WTC11 (cell line): ENCODE measurements at regions not wholly inside any gene's neighbourhood (a gene's known extent, or its start where the extent isn't known, plus 50 kb on each side); places are given as distances from the start of the nearest gene placed in this dataset.

Experiments
- ATAC-seq: fragments of 200-7000 bp; cut with Tn5 transposase; 2 replicates; pipeline ENCODE4 v1.10.0; 2021; ENCODE audit warnings: mild to moderate bottlenecking, moderate library complexity
- CTCF ChIA-PET: fragments of 300-600 bp; sonication (Branson Sonifier 250); formaldehyde crosslinking; loops from one replicate; lab custom pipeline; 2021; ENCODE audit warnings: antibody characterized with exemption; lab: Charles Lee
- POLR2A ChIA-PET: fragments of 350-600 bp; sonication (Branson Sonifier 250); formaldehyde crosslinking; loops from one replicate; lab custom pipeline; 2021; ENCODE audit warnings: antibody characterized with exemption; lab: Charles Lee
- DNase-seq: peaks from one replicate; pipeline ENCODE4 v3.0.0; 2021; ENCODE audit warnings: low spot score
- H3K27ac Mint-ChIP-seq: 2 replicates; pipeline ENCODE4 v1.8.0; 2021; ENCODE audit warnings: mixed read lengths
- H3K27me3 Mint-ChIP-seq: 2 replicates; pipeline ENCODE4 v1.8.0; 2021; ENCODE audit warnings: low read depth, mild to moderate bottlenecking, moderate library complexity, mixed read lengths
- H3K36me3 Mint-ChIP-seq: 2 replicates; pipeline ENCODE4 v1.8.0; 2021; ENCODE audit warnings: mixed read lengths
- H3K4me1 Mint-ChIP-seq: 2 replicates; pipeline ENCODE4 v1.8.0; 2022; ENCODE audit warnings: mixed read lengths
- H3K4me3 Mint-ChIP-seq: 2 replicates; pipeline ENCODE4 v1.8.0; 2021; ENCODE audit warnings: mild to moderate bottlenecking, moderate library complexity, mixed read lengths
- H3K9me3 Mint-ChIP-seq: 2 replicates; pipeline ENCODE4 v1.8.0; 2021; ENCODE audit warnings: mixed read lengths
- CBFB ChIP-seq: sonication (generic); formaldehyde crosslinking; IDR thresholded peaks from 2 replicates; pipeline ENCODE4 v1.8.1; 2022; ENCODE audit warnings: mild to moderate bottlenecking, low read depth, missing genetic modification reagents
- CREM ChIP-seq: sonication (generic); formaldehyde crosslinking; IDR thresholded peaks from 2 replicates; pipeline ENCODE4 v1.8.1; 2022; ENCODE audit warnings: mild to moderate bottlenecking, missing genetic modification reagents, moderate library complexity
- FOXJ3 ChIP-seq: sonication (generic); formaldehyde crosslinking; IDR thresholded peaks from 2 replicates; pipeline ENCODE4 v1.9.0; 2021; ENCODE audit warnings: missing genetic modification reagents, mild to moderate bottlenecking, borderline replicate concordance
- FOXK1 ChIP-seq: sonication (generic); formaldehyde crosslinking; IDR thresholded peaks from 2 replicates; pipeline ENCODE4 v1.8.0; 2022; ENCODE audit warnings: mild to moderate bottlenecking, moderate library complexity, missing genetic modification reagents
- MYBL2 ChIP-seq: sonication (generic); formaldehyde crosslinking; IDR thresholded peaks from 2 replicates; pipeline ENCODE4 v1.8.1; 2023; ENCODE audit warnings: mild to moderate bottlenecking, moderate library complexity, missing genetic modification reagents
- NFE2L1 ChIP-seq: sonication (generic); formaldehyde crosslinking; IDR thresholded peaks from 2 replicates; pipeline ENCODE4 v1.8.1; 2023; ENCODE audit warnings: missing genetic modification reagents
- NR2C2 ChIP-seq: sonication (generic); formaldehyde crosslinking; IDR thresholded peaks from 2 replicates; pipeline ENCODE4 v1.8.0; 2022; ENCODE audit warnings: mild to moderate bottlenecking, missing genetic modification reagents
- SMAD4 ChIP-seq: sonication (generic); formaldehyde crosslinking; IDR thresholded peaks from 2 replicates; pipeline ENCODE4 v1.8.0; 2022; ENCODE audit warnings: mild to moderate bottlenecking, missing genetic modification reagents
- TEAD4 ChIP-seq: sonication (generic); formaldehyde crosslinking; IDR thresholded peaks from 2 replicates; pipeline ENCODE4 v1.8.0; 2022; ENCODE audit warnings: mild to moderate bottlenecking, missing genetic modification reagents
- TP53 ChIP-seq: sonication (generic); formaldehyde crosslinking; IDR thresholded peaks from 2 replicates; pipeline ENCODE4 v1.8.1; 2023; ENCODE audit warnings: mild to moderate bottlenecking, missing genetic modification reagents
- TF ChIP-seq, protein P1 (sequence below): sonication (generic); formaldehyde crosslinking; IDR thresholded peaks from 2 replicates; pipeline ENCODE4 v1.8.1; 2023; ENCODE audit warnings: mild to moderate bottlenecking, missing genetic modification reagents, borderline replicate concordance
- TF ChIP-seq, protein P2 (sequence below): fragments of 250-450 bp; sonication (Bioruptor Pico); IDR thresholded peaks from 2 replicates; pipeline ENCODE4 v1.9.0; 2021; ENCODE audit warnings: mild to moderate bottlenecking, borderline replicate concordance
- TF ChIP-seq, protein P3 (sequence below): sonication (generic); formaldehyde crosslinking; IDR thresholded peaks from 2 replicates; pipeline ENCODE4 v1.8.0; 2023; ENCODE audit warnings: mild to moderate bottlenecking, missing genetic modification reagents
- TF ChIP-seq, protein P4 (sequence below): sonication (generic); formaldehyde crosslinking; IDR thresholded peaks from 2 replicates; pipeline ENCODE4 v1.8.1; 2023; ENCODE audit warnings: mild to moderate bottlenecking, missing genetic modification reagents, moderate library complexity

DNA sequence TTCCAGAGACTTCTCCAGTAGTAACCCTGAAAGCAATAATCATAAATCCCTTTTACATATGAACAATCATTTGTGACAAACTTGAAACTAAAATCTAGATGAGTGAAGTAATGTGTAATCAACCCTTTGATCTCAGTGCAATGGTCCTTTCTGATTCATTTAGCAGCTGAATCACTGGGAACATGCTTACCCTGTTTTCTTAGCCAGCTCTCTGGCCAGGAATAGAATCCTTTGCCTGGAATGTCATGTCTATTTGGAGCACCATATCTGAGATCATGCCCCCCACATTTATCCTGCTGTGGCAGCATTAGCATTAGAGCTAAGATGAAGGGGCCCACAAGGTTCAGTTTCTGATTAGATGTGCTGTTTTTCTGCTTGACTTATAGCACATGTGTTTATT lies 309.8 kb downstream of the OXSM start:
- no peak overlapping the region for H3K27ac Mint-ChIP-seq
- DNase-seq = no peak
- no peak for ATAC-seq
- peaks cover 3% of the 10 kb centered on the region for H3K27me3 Mint-ChIP-seq
- no peak overlapping the region for H3K4me3 Mint-ChIP-seq
- H3K9me3 Mint-ChIP-seq = peaks cover 41% of the 10 kb centered on the region
- POLR2A ChIA-PET = no interaction called here
- H3K4me1 Mint-ChIP-seq = peaks cover 13% of the 10 kb centered on the region
- no peak for TF ChIP-seq CBFB (CRISPR knock-in tag)
- TF ChIP-seq, protein P1, sequence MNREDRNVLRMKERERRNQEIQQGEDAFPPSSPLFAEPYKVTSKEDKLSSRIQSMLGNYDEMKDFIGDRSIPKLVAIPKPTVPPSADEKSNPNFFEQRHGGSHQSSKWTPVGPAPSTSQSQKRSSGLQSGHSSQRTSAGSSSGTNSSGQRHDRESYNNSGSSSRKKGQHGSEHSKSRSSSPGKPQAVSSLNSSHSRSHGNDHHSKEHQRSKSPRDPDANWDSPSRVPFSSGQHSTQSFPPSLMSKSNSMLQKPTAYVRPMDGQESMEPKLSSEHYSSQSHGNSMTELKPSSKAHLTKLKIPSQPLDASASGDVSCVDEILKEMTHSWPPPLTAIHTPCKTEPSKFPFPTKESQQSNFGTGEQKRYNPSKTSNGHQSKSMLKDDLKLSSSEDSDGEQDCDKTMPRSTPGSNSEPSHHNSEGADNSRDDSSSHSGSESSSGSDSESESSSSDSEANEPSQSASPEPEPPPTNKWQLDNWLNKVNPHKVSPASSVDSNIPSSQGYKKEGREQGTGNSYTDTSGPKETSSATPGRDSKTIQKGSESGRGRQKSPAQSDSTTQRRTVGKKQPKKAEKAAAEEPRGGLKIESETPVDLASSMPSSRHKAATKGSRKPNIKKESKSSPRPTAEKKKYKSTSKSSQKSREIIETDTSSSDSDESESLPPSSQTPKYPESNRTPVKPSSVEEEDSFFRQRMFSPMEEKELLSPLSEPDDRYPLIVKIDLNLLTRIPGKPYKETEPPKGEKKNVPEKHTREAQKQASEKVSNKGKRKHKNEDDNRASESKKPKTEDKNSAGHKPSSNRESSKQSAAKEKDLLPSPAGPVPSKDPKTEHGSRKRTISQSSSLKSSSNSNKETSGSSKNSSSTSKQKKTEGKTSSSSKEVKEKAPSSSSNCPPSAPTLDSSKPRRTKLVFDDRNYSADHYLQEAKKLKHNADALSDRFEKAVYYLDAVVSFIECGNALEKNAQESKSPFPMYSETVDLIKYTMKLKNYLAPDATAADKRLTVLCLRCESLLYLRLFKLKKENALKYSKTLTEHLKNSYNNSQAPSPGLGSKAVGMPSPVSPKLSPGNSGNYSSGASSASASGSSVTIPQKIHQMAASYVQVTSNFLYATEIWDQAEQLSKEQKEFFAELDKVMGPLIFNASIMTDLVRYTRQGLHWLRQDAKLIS (CRISPR knock-in tag) = no peak
- TF ChIP-seq, all 79 proteins: peak for 0
- CTCF ChIA-PET = no interaction called here
- H3K36me3 Mint-ChIP-seq = peaks cover 35% of the 10 kb centered on the region

DNA sequence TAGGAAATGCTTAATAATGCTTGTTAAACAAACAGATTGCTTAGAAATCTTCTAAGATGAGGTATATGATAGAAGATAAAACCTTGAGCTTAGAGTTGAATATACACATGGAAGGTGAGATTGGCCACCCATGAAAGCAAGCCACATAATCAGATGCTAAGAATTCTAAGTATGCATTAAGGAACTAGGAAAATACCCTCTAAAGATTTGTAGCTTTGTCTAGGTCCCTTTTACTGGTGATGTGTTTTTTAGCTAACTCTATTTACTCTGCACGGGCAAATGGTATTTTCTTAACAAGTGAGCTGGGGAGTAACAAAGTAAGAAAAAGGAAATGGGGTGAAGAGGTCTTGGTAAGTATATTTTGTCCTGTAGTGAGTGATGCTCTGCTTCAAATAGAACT lies 310.3 kb downstream of the OXSM start:
- H3K36me3 Mint-ChIP-seq = peaks cover 33% of the 10 kb centered on the region
- ChIA-PET POLR2A (no interaction called here), CTCF (no interaction called here)

More for the DNA sequence above, 310.3 kb downstream of the OXSM start:
- H3K4me3 Mint-ChIP-seq = no peak overlapping the region
- H3K27ac Mint-ChIP-seq = no peak overlapping the region
- peaks cover 38% of the 10 kb centered on the region for H3K9me3 Mint-ChIP-seq
- H3K4me1 Mint-ChIP-seq = peaks cover 17% of the 10 kb centered on the region
- peaks cover 3% of the 10 kb centered on the region for H3K27me3 Mint-ChIP-seq
- no peak for DNase-seq
- TF ChIP-seq, protein P2, sequence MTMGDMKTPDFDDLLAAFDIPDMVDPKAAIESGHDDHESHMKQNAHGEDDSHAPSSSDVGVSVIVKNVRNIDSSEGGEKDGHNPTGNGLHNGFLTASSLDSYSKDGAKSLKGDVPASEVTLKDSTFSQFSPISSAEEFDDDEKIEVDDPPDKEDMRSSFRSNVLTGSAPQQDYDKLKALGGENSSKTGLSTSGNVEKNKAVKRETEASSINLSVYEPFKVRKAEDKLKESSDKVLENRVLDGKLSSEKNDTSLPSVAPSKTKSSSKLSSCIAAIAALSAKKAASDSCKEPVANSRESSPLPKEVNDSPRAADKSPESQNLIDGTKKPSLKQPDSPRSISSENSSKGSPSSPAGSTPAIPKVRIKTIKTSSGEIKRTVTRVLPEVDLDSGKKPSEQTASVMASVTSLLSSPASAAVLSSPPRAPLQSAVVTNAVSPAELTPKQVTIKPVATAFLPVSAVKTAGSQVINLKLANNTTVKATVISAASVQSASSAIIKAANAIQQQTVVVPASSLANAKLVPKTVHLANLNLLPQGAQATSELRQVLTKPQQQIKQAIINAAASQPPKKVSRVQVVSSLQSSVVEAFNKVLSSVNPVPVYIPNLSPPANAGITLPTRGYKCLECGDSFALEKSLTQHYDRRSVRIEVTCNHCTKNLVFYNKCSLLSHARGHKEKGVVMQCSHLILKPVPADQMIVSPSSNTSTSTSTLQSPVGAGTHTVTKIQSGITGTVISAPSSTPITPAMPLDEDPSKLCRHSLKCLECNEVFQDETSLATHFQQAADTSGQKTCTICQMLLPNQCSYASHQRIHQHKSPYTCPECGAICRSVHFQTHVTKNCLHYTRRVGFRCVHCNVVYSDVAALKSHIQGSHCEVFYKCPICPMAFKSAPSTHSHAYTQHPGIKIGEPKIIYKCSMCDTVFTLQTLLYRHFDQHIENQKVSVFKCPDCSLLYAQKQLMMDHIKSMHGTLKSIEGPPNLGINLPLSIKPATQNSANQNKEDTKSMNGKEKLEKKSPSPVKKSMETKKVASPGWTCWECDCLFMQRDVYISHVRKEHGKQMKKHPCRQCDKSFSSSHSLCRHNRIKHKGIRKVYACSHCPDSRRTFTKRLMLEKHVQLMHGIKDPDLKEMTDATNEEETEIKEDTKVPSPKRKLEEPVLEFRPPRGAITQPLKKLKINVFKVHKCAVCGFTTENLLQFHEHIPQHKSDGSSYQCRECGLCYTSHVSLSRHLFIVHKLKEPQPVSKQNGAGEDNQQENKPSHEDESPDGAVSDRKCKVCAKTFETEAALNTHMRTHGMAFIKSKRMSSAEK (CRISPR knock-in tag) = no peak
- TF ChIP-seq TP53 (CRISPR knock-in tag) (no peak), TEAD4 (CRISPR knock-in tag) (no peak), FOXJ3 (no peak), NR2C2 (CRISPR knock-in tag) (no peak), SMAD4 (CRISPR knock-in tag) (no peak), FOXK1 (CRISPR knock-in tag) (no peak), MYBL2 (CRISPR knock-in tag) (no peak), NFE2L1 (CRISPR knock-in tag) (no peak), CREM (no peak)
- TF ChIP-seq, protein P3, sequence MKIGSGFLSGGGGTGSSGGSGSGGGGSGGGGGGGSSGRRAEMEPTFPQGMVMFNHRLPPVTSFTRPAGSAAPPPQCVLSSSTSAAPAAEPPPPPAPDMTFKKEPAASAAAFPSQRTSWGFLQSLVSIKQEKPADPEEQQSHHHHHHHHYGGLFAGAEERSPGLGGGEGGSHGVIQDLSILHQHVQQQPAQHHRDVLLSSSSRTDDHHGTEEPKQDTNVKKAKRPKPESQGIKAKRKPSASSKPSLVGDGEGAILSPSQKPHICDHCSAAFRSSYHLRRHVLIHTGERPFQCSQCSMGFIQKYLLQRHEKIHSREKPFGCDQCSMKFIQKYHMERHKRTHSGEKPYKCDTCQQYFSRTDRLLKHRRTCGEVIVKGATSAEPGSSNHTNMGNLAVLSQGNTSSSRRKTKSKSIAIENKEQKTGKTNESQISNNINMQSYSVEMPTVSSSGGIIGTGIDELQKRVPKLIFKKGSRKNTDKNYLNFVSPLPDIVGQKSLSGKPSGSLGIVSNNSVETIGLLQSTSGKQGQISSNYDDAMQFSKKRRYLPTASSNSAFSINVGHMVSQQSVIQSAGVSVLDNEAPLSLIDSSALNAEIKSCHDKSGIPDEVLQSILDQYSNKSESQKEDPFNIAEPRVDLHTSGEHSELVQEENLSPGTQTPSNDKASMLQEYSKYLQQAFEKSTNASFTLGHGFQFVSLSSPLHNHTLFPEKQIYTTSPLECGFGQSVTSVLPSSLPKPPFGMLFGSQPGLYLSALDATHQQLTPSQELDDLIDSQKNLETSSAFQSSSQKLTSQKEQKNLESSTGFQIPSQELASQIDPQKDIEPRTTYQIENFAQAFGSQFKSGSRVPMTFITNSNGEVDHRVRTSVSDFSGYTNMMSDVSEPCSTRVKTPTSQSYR (CRISPR knock-in tag) = no peak
- TF ChIP-seq, protein P4, sequence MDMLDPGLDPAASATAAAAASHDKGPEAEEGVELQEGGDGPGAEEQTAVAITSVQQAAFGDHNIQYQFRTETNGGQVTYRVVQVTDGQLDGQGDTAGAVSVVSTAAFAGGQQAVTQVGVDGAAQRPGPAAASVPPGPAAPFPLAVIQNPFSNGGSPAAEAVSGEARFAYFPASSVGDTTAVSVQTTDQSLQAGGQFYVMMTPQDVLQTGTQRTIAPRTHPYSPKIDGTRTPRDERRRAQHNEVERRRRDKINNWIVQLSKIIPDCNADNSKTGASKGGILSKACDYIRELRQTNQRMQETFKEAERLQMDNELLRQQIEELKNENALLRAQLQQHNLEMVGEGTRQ (CRISPR knock-in tag) = no peak
- TF ChIP-seq, all 79 proteins: peak for 0
- no peak for ATAC-seq
